ENCODE measurements at regions not wholly inside any gene's neighbourhood (a gene's known extent, or its start where the extent isn't known, plus 50 kb on each side); places are given as distances from the start of the nearest gene placed in this dataset.

- no peak for TF ChIP-seq CTCF (IDR thresholded peaks at IDR 0.05)
- Histone ChIP-seq H3K36me3 (ENCODE audit: insufficient read depth, low read length) (no peaks in the 10 kb centered on the region), H3K4me3 (ENCODE audit: low read length) (no peak overlapping the region), H3K27me3 (ENCODE audit: control insufficient read depth in 1 of 2, insufficient read depth in 2 of 2, low read length in 2 of 2) (no peaks in the 10 kb centered on the region), H3K9me3 (ENCODE audit: control insufficient read depth in 1 of 2, insufficient read depth in 1 of 2, low read length in 2 of 2) (peaks cover 0 to 7% of the 10 kb centered on the region in 2 experiments), H3K4me1 (ENCODE audit: insufficient read depth, low read length) (no peaks in the 10 kb centered on the region), H3K27ac (ENCODE audit: low read depth in 1 of 2, low read length in 2 of 2) (no peak overlapping the region)
- Mint-ChIP-seq H3K4me1 (ENCODE audit: low read depth) (no peaks in the 10 kb centered on the region), H3K27me3 (no peaks in the 10 kb centered on the region), H3K36me3 (ENCODE audit: low read depth) (no peaks in the 10 kb centered on the region), H3K9me3 (no peaks in the 10 kb centered on the region), H3K27ac (no peak overlapping the region), H3K4me3 (no peak overlapping the region)
- no peak for ATAC-seq (ENCODE audit: poor library complexity)
- DNase-seq = no peak
- ChIA-PET CTCF (no interaction called here), POLR2A (no interaction called here)
- intact Hi-C loops (cut with DNase I, micrococcal nuclease) = no loop called here
These were observed 224.3 kb upstream of the IRX5 start for GRCh38 chr16:54706406-54706805.

- no peak overlapping the region for H3K4me3 ChIP-seq (ENCODE audit: low read length)
- Mint-ChIP-seq H3K9me3 (no peaks in the 10 kb centered on the region), H3K27ac (no peak overlapping the region), H3K27me3 (peaks cover 4% of the 10 kb centered on the region), H3K4me1 (ENCODE audit: low read depth) (no peaks in the 10 kb centered on the region), H3K4me3 (no peak overlapping the region), H3K36me3 (ENCODE audit: low read depth) (no peaks in the 10 kb centered on the region)
- intact Hi-C loops (cut with DNase I, micrococcal nuclease) = no loop called here
- H3K36me3 ChIP-seq (ENCODE audit: insufficient read depth, low read length) = no peaks in the 10 kb centered on the region
- no peaks in the 10 kb centered on the region for H3K4me1 ChIP-seq (ENCODE audit: insufficient read depth, low read length)
- no peak for TF ChIP-seq CTCF (IDR thresholded peaks at IDR 0.05)
- ChIA-PET POLR2A (no interaction called here), CTCF (no interaction called here)
- ATAC-seq (ENCODE audit: poor library complexity) (no peak), DNase-seq (no peak)
- H3K27me3 ChIP-seq (ENCODE audit: control insufficient read depth in 1 of 2, insufficient read depth in 2 of 2, low read length in 2 of 2) = no peaks in the 10 kb centered on the region
- H3K9me3 ChIP-seq (ENCODE audit: control insufficient read depth in 1 of 2, insufficient read depth in 1 of 2, low read length in 2 of 2) = peaks cover 0 to 7% of the 10 kb centered on the region in 2 experiments
- H3K27ac ChIP-seq (ENCODE audit: low read depth in 1 of 2, low read length in 2 of 2) = no peak overlapping the region
These were observed 227.3 kb upstream of the IRX5 start for GRCh38 chr16:54703339-54703738.

DNA sequence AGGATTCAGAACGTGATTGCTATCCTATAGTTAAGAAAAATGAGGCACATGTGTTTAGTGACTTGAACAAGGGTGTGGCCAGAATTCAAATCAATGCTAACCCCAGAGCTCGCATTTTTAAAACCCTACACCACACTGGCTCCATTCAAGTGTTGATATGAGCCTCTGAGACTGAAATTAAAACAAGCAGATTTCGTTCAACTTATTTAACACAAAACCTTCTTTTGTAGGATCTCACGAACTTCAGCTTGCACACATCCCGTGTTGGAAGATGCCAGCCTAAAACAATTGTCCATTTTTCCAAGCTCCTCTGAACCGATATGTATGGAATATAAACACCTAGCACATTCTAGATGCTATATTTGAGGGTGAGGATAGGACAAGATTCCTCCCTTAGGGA, 231.0 kb upstream of the IRX5 start:
- DNase-seq = no peak
- intact Hi-C loops (cut with DNase I, micrococcal nuclease) = no loop called here
- POLR2A ChIA-PET = no interaction called here
- Histone ChIP-seq H3K4me3 (ENCODE audit: low read length) (no peak overlapping the region), H3K36me3 (ENCODE audit: insufficient read depth, low read length) (no peaks in the 10 kb centered on the region), H3K9me3 (ENCODE audit: control insufficient read depth in 1 of 2, insufficient read depth in 1 of 2, low read length in 2 of 2) (peaks cover 0 to 9% of the 10 kb centered on the region in 2 experiments), H3K27ac (ENCODE audit: low read depth in 1 of 2, low read length in 2 of 2) (no peak overlapping the region), H3K4me1 (ENCODE audit: insufficient read depth, low read length) (no peaks in the 10 kb centered on the region), H3K27me3 (ENCODE audit: control insufficient read depth in 1 of 2, insufficient read depth in 2 of 2, low read length in 2 of 2) (no peaks in the 10 kb centered on the region)
- ATAC-seq (ENCODE audit: poor library complexity) = no peak
- no peaks in the 10 kb centered on the region for H3K36me3 Mint-ChIP-seq (ENCODE audit: low read depth)
- H3K27ac Mint-ChIP-seq = no peak overlapping the region
- no peak overlapping the region for H3K4me3 Mint-ChIP-seq
- no peak for TF ChIP-seq CTCF (IDR thresholded peaks at IDR 0.05)
- H3K27me3 Mint-ChIP-seq = peaks cover 4% of the 10 kb centered on the region
- CTCF ChIA-PET = no interaction called here
- H3K9me3 Mint-ChIP-seq = no peaks in the 10 kb centered on the region
- H3K4me1 Mint-ChIP-seq (ENCODE audit: low read depth) = no peaks in the 10 kb centered on the region

Measured in CD4-positive, alpha-beta T cell (primary cell).